ENCODE measurements at regions not wholly inside any gene's neighbourhood (a gene's known extent, or its start where the extent isn't known, plus 50 kb on each side); places are given as distances from the start of the nearest gene placed in this dataset.

GRCh38 chr7:156515911-156516790 lies 124.4 kb upstream of the RNF32 start (continued):
- no peak for TF ChIP-seq CENPBD1 (CRISPR knock-in tag; IDR thresholded peaks at IDR 0.05; ENCODE audit: borderline replicate concordance, low read depth)
- TF ChIP-seq ZC3H4 (CRISPR knock-in tag; IDR thresholded peaks at IDR 0.05; ENCODE audit: borderline replicate concordance): no peak
- TF ChIP-seq TARDBP (CRISPR knock-in tag; IDR thresholded peaks at IDR 0.05): no peak
- peak; percentile 99 for TF ChIP-seq TBL1XR1 (IDR thresholded peaks at IDR 0.05; ENCODE audit: borderline replicate concordance, low read length, partially characterized antibody)
- no peak for TF ChIP-seq ZBTB1 (CRISPR knock-in tag; IDR thresholded peaks at IDR 0.05; ENCODE audit: borderline replicate concordance)
- peak; percentile 38 for TF ChIP-seq HOXA3 (CRISPR knock-in tag; IDR thresholded peaks at IDR 0.05)
- no peak for TF ChIP-seq DDIT3 (CRISPR knock-in tag; IDR thresholded peaks at IDR 0.05)
- no peak; the same call in none of the 2 replicates for TF ChIP-seq FOXC1 (CRISPR knock-in tag; IDR thresholded peaks at IDR 0.05; ENCODE audit: borderline replicate concordance)
- no peak for TF ChIP-seq ARNT2 (CRISPR knock-in tag; IDR thresholded peaks at IDR 0.05; ENCODE audit: low read depth)
- TF ChIP-seq PAWR (CRISPR knock-in tag; IDR thresholded peaks at IDR 0.05; ENCODE audit: borderline replicate concordance): no peak
- 0 out of 2 replicates have a peak, but pooled peaks have one; percentile 49 for TF ChIP-seq KAT7 (CRISPR knock-in tag; IDR thresholded peaks at IDR 0.05; ENCODE audit: borderline replicate concordance)
- TF ChIP-seq ZBTB49 (CRISPR knock-in tag; IDR thresholded peaks at IDR 0.05; ENCODE audit: borderline replicate concordance): no peak
- no peak for TF ChIP-seq ZNF180 (CRISPR knock-in tag; IDR thresholded peaks at IDR 0.05; ENCODE audit: borderline replicate concordance, low read depth)
- TF ChIP-seq ZNF224 (CRISPR knock-in tag; IDR thresholded peaks at IDR 0.05): no peak
- no peak for TF ChIP-seq ZNF383 (CRISPR knock-in tag; IDR thresholded peaks at IDR 0.05; ENCODE audit: borderline replicate concordance)
- no peak for TF ChIP-seq REXO4 (CRISPR knock-in tag; IDR thresholded peaks at IDR 0.05; ENCODE audit: borderline replicate concordance)
- no peak for TF ChIP-seq ZNF775 (CRISPR knock-in tag; IDR thresholded peaks at IDR 0.05; ENCODE audit: borderline replicate concordance)
- TF ChIP-seq NFAT5 (CRISPR knock-in tag; IDR thresholded peaks at IDR 0.05): no peak
- no peak for TF ChIP-seq ZNF264 (CRISPR knock-in tag; IDR thresholded peaks at IDR 0.05)
- no peak for TF ChIP-seq NFE2L2 (IDR thresholded peaks at IDR 0.05; ENCODE audit: low read length)

Measured in HepG2 (cell line).